ENCODE measurements at regions not wholly inside any gene's neighbourhood (a gene's known extent, or its start where the extent isn't known, plus 50 kb on each side); places are given as distances from the start of the nearest gene placed in this dataset.

DNA sequence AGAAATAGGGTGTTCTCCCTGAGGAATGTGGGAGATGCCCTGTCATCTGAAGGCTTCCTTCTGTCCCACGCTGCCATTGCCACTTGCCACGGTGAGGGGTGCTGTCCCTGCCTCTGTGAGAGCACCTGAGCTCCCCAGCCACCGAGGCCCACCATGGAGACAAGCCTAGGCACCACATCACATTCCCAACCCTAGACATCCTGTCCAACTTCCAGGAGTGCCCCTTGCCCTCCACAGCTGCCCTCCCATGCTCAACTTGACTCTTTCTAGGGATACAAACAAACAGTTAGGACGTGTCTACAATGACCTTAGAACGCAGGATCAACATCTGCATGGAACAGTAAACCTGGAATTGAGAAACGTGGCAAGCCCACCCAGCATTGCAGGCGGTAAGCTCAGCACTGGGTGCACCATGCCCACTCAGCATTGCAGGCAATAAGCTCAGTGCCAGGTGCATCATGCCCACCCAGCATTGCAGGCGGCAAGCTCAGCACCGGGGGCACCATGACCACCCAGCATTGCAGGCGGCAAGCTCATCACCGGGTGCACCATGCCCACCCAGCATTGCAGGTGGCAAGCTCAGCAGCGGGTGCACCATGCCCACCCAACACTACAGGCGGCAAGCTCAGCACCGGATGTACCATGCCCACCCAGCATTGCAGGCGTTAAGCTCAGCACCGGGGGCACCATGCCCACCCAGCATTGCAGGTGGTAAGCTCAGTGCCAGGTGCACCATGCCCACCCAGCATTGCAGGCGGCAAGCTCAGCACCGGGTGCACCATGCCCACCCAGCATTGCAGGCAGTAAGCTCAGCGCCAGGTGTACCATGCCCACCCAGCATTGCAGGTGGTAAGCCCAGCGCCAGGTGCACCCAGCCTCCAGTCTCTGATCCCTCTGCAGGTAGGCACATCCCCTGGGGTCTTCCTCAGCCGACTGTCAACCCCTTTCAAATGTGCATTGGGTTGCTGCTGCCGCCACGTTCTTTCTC, 1463.9 kb downstream of the TBC1D22A start:
- WGBS, 3 donors: 78 to 83% (median 81%) methylated on average over 23 of the region's 23 CpGs
- intact Hi-C loops (cut with DNase I): no loop called here
- Histone ChIP-seq H3K27me3 (ENCODE audit: insufficient read depth in 3 of 3, low read length in 2 of 3) (peaks cover 0 to 3% (median 0%) of the 10 kb centered on the region in 3 donors), H3K36me3 (ENCODE audit: insufficient read depth in 1 of 2, low read depth in 1 of 2) (no peaks in the 10 kb centered on the region), H3K27ac (no peak overlapping the region), H3K4me1 (no peaks in the 10 kb centered on the region), H3K9me3 (no peaks in the 10 kb centered on the region), H3K4me3 (no peak overlapping the region)
- DNase-seq: no peak
- no peak for ATAC-seq
- TF ChIP-seq, protein P1, sequence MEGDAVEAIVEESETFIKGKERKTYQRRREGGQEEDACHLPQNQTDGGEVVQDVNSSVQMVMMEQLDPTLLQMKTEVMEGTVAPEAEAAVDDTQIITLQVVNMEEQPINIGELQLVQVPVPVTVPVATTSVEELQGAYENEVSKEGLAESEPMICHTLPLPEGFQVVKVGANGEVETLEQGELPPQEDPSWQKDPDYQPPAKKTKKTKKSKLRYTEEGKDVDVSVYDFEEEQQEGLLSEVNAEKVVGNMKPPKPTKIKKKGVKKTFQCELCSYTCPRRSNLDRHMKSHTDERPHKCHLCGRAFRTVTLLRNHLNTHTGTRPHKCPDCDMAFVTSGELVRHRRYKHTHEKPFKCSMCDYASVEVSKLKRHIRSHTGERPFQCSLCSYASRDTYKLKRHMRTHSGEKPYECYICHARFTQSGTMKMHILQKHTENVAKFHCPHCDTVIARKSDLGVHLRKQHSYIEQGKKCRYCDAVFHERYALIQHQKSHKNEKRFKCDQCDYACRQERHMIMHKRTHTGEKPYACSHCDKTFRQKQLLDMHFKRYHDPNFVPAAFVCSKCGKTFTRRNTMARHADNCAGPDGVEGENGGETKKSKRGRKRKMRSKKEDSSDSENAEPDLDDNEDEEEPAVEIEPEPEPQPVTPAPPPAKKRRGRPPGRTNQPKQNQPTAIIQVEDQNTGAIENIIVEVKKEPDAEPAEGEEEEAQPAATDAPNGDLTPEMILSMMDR (IDR thresholded peaks at IDR 0.05): no peak

DNA sequence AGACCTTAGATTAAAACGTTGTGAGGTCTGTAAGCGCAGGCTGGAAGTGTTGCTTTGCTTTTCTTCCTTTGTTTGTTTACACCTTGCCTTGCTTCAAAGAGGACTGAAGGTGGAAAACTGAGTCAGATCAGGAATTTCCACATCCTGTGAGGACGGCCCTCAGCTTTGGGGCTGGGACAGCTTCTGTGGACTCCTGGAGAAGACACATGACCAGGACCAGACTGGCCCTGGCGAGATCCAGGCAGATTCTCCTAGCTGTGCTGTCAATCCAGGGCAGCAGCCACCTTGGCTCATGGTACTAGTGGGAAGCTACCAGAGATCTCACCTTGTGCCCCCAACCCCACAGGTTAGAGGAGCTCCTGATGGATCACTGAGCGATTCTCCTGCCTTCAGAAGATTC, 1461.9 kb downstream of the TBC1D22A start:
- H3K27me3 ChIP-seq (ENCODE audit: insufficient read depth in 3 of 3, low read length in 2 of 3): peaks cover 0 to 3% (median 0%) of the 10 kb centered on the region in 3 donors
- H3K36me3 ChIP-seq (ENCODE audit: insufficient read depth in 1 of 2, low read depth in 1 of 2): no peaks in the 10 kb centered on the region
- H3K4me3 ChIP-seq: no peak overlapping the region
- TF ChIP-seq, protein P1 (IDR thresholded peaks at IDR 0.05): no peak
- H3K9me3 ChIP-seq: no peaks in the 10 kb centered on the region
- no peaks in the 10 kb centered on the region for H3K4me1 ChIP-seq
- DNase-seq: no peak
- no peak for ATAC-seq
- WGBS, 3 donors: 60 to 72% (median 60%) methylated on average over 5 of the region's 5 CpGs
- H3K27ac ChIP-seq: no peak overlapping the region
- intact Hi-C loops (cut with DNase I): no loop called here

DNA sequence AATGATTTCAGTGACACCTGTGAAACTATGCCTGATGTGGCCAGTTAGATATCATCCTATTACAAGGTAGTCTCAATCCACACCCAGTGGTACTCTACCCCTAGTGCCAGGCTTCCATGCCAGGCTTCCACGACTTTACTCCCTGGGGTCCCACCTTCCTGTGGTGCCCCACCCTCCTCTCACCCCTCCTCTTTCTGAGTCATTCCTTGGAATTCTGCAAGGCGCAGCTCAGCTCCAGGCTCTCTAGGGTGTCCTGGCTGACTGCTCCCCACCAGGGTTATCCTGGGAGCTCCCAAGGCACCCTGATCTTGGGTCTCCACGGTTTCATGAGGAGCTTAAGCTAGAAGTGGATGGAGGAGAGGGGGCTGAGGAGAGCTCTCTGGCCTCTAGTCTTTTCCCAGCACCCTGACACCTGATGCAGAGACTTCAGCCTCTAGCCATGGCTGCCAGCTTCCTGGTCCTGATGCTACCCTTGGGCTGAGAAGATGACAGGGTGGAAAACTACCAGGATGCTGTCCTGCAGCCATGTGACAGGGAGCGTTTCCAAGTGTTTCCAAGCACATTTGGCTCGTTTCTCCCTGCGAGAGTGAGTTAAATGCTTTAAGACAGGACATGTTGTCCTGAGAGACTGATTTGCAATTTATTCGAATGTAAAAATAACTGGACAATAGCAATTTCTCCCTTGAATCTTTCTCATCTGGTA, 1461.2 kb downstream of the TBC1D22A start:
- 46 to 52% (median 48%) methylated on average over 7 of the region's 7 CpGs for WGBS, 3 donors
- TF ChIP-seq, protein P1 (IDR thresholded peaks at IDR 0.05): no peak
- H3K9me3 ChIP-seq: no peaks in the 10 kb centered on the region
- ATAC-seq: no peak
- no peaks in the 10 kb centered on the region for H3K4me1 ChIP-seq
- no peak overlapping the region for H3K4me3 ChIP-seq
- H3K27ac ChIP-seq: no peak overlapping the region
- no peaks in the 10 kb centered on the region for H3K36me3 ChIP-seq (ENCODE audit: insufficient read depth in 1 of 2, low read depth in 1 of 2)
- intact Hi-C loops (cut with DNase I): no loop called here
- peaks cover 0 to 3% (median 0%) of the 10 kb centered on the region in 3 donors for H3K27me3 ChIP-seq (ENCODE audit: insufficient read depth in 3 of 3, low read length in 2 of 3)
- DNase-seq: no peak

DNA sequence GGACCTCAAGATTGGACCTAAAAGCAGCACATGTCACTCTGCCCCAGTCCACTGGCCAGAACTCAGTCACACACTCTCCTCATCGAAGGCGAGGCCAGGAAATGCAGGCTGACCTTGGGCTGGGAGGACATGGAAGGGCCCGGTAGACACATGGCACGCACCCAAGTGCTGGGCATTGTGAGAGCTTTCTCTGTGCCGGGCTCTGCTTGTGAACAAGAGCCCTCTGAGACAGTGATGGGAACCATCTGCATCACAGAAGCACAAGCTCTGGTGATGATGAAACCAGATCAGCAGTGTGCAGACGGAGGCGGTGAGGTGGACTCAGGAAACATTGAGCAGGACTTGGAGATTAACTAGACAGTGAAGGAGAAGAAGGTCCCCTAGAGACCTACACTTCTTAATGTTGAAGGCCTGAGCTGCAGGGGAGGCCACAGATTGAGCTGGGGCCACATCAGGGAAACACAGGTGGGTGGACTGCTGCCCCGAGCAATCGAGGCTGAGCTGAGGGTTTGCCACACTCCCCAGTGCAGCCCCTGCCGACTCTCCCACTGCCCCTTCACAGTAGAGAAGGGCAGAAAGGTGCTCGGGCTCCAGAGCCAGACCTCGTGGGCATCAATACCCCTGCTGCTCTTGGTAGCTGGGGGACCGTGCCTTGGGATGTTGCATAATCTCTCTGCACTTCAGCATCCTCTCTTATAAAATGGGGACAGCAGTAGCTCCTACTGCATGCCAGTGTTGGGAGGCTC, 1460.5 kb downstream of the TBC1D22A start:
- intact Hi-C loops (cut with DNase I): no loop called here
- 73 to 83% (median 75%) methylated on average over 13 of the region's 13 CpGs for WGBS, 3 donors
- TF ChIP-seq, protein P1 (IDR thresholded peaks at IDR 0.05): no peak

More for the DNA sequence above, 1460.5 kb downstream of the TBC1D22A start:
- no peaks in the 10 kb centered on the region for H3K36me3 ChIP-seq (ENCODE audit: insufficient read depth in 1 of 2, low read depth in 1 of 2)
- H3K4me1 ChIP-seq: no peaks in the 10 kb centered on the region
- no peak overlapping the region for H3K27ac ChIP-seq
- peaks cover 0 to 3% (median 0%) of the 10 kb centered on the region in 3 donors for H3K27me3 ChIP-seq (ENCODE audit: insufficient read depth in 3 of 3, low read length in 2 of 3)
- no peaks in the 10 kb centered on the region for H3K9me3 ChIP-seq
- H3K4me3 ChIP-seq: no peak overlapping the region
- DNase-seq (no peak), ATAC-seq (no peak)

Measured in psoas muscle (tissue), 7 donors.